Kidney tubule cell (primary cell): ENCODE measurements at regions not wholly inside any gene's neighbourhood (a gene's known extent, or its start where the extent isn't known, plus 50 kb on each side); places are given as distances from the start of the nearest gene placed in this dataset.

ENCODE experiments used
- DNase-seq: peaks from one replicate; pipeline ENCODE4 v3.0.0-alpha.2; 2018; ENCODE audit warnings: low spot score

- no peak for DNase-seq
These were observed 54.5 kb upstream of the ARL14 start for GRCh38 chr3:160622263-160623045.

GRCh38 chr3:160618878-160619277 is 53.5 kb upstream of the KPNA4 start:
- no peak for DNase-seq

GRCh38 chr3:160618363-160618762 is 53.0 kb upstream of the KPNA4 start:
- peak; percentile 28 for DNase-seq

- DNase-seq, result no peak
These were observed 52.3 kb upstream of the KPNA4 start for GRCh38 chr3:160617636-160618035.

- DNase-seq, result peak; percentile 64
These were observed 51.3 kb upstream of the KPNA4 start for GRCh38 chr3:160616716-160617115.

GRCh38 chr3:160616311-160616710 is 50.9 kb upstream of the KPNA4 start:
- DNase-seq, result peak; percentile 6
